Loucy (cell line): ENCODE measurements at regions not wholly inside any gene's neighbourhood (a gene's known extent, or its start where the extent isn't known, plus 50 kb on each side); places are given as distances from the start of the nearest gene placed in this dataset.
"Not testable (repeated sequence)": the region's sequence is repeated elsewhere in the genome, so short reads cannot be mapped to it uniquely, and the experiment has no call there.

Experiments
- H2AFZ ChIP-seq: fragments of 200-600 bp; sonication (generic); 2 replicates; pipeline ENCODE4 v1.6.0; 2016; ENCODE audit warnings: antibody characterized with exemption, mild to moderate bottlenecking, low read length, moderate library complexity
- H3F3A ChIP-seq: fragments of 200-600 bp; 2 replicates; pipeline ENCODE4 v1.6.0; 2016; ENCODE audit warnings: antibody characterized with exemption, low read depth, mild to moderate bottlenecking
- H3K27me3 ChIP-seq: fragments of 200-600 bp; sonication (generic); 2 replicates; pipeline ENCODE4 v1.6.1; 2014; ENCODE audit warnings: low read length, mild to moderate bottlenecking; ENCODE audit not compliant: insufficient read depth, poor library complexity, severe bottlenecking
- H3K36me3 ChIP-seq: fragments of 200-600 bp; sonication (generic); 2 replicates; pipeline ENCODE4 v1.6.1; 2016; ENCODE audit warnings: low read length; ENCODE audit not compliant: insufficient read depth
- H3K4me1 ChIP-seq: fragments of 200-600 bp; sonication (generic); 2 replicates; pipeline ENCODE4 v1.5.1; 2014; ENCODE audit warnings: low read length, mild to moderate bottlenecking; ENCODE audit not compliant: insufficient read depth, poor library complexity, severe bottlenecking
- H3K4me2 ChIP-seq: fragments of 200-600 bp; sonication (generic); 2 replicates; pipeline ENCODE4 v1.6.0; 2014; ENCODE audit warnings: antibody characterized with exemption, low read length, low read depth, mild to moderate bottlenecking; ENCODE audit not compliant: poor library complexity, severe bottlenecking
- H3K4me3 ChIP-seq: fragments of 200-600 bp; sonication (generic); 2 replicates; pipeline ENCODE4 v1.5.1; 2014; ENCODE audit warnings: low read length, mild to moderate bottlenecking, mixed read lengths; ENCODE audit not compliant: poor library complexity, severe bottlenecking
- H3K79me2 ChIP-seq: fragments of 200-600 bp; sonication (generic); 2 replicates; pipeline ENCODE4 v1.6.1; 2014; ENCODE audit warnings: low read length; ENCODE audit not compliant: insufficient read depth
- H3K9ac ChIP-seq: fragments of 200-600 bp; sonication (generic); 2 replicates; pipeline ENCODE4 v1.6.0; 2014; ENCODE audit warnings: mild to moderate bottlenecking, low read depth, low read length, moderate library complexity; ENCODE audit not compliant: poor library complexity, severe bottlenecking
- H3K9me2 ChIP-seq: fragments of 200-600 bp; sonication (generic); replicated peaks from 2 replicates; pipeline ENCODE4 v1.6.1; 2016; ENCODE audit warnings: low read depth, low read length, mixed read lengths
- H3K9me3 ChIP-seq: fragments of 200-600 bp; sonication (generic); 2 replicates; pipeline ENCODE4 v1.6.1; 2014; ENCODE audit warnings: mild to moderate bottlenecking, antibody characterized with exemption, low read length, low read depth; ENCODE audit not compliant: insufficient read depth
- H4K20me1 ChIP-seq: fragments of 200-600 bp; sonication (generic); 2 replicates; pipeline ENCODE4 v1.6.0; 2014; ENCODE audit warnings: antibody characterized with exemption, low read length, mild to moderate bottlenecking; ENCODE audit not compliant: insufficient read depth, poor library complexity, severe bottlenecking
- EZH2phosphoT487 ChIP-seq: fragments of 200-600 bp; IDR thresholded peaks from 2 replicates; pipeline ENCODE4 v1.6.1; 2018; ENCODE audit warnings: antibody characterized with exemption, mild to moderate bottlenecking, moderate library complexity, borderline replicate concordance
- TF ChIP-seq, protein P1 (sequence below): fragments of 200-600 bp; sonication (generic); conservative IDR thresholded peaks from 2 replicates; pipeline ENCODE4 v1.5.1; 2014; ENCODE audit warnings: mild to moderate bottlenecking, antibody characterized with exemption, low read length

DNA sequence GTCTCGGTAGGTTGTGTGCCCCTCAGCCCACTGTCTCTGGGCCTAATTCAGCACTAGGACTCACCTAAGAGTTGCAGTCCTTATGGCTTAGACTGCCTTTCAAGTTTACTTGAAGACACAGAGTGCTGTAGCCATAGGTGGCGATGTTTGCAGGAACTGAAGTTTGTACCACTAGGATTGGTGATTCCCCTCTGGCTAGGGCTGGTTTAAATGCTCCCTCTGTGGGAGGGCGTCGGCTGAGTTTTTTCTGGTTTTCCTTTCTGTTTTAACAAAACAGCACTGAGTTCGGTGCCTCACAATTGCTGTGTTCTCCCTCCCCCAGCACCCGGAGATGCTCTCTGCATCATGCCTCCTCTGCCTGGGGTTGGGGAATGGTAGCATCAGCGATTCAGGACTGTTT, 480.9 kb downstream of the PCDH11X start:
- TF ChIP-seq EZH2phosphoT487 = no peak
- Histone ChIP-seq H3K79me2 (no peaks in the 10 kb centered on the region), H2AFZ (no peak overlapping the region), H3K36me3 (no peaks in the 10 kb centered on the region), H3F3A (no peaks in the 10 kb centered on the region), H3K9me3 (no peaks in the 10 kb centered on the region), H3K4me3 (no peak overlapping the region), H3K9me2 (no peaks in the 10 kb centered on the region), H3K27me3 (no peaks in the 10 kb centered on the region), H4K20me1 (no peaks in the 10 kb centered on the region), H3K9ac (no peak overlapping the region), H3K4me1 (no peaks in the 10 kb centered on the region), H3K4me2 (no peak overlapping the region)

DNA sequence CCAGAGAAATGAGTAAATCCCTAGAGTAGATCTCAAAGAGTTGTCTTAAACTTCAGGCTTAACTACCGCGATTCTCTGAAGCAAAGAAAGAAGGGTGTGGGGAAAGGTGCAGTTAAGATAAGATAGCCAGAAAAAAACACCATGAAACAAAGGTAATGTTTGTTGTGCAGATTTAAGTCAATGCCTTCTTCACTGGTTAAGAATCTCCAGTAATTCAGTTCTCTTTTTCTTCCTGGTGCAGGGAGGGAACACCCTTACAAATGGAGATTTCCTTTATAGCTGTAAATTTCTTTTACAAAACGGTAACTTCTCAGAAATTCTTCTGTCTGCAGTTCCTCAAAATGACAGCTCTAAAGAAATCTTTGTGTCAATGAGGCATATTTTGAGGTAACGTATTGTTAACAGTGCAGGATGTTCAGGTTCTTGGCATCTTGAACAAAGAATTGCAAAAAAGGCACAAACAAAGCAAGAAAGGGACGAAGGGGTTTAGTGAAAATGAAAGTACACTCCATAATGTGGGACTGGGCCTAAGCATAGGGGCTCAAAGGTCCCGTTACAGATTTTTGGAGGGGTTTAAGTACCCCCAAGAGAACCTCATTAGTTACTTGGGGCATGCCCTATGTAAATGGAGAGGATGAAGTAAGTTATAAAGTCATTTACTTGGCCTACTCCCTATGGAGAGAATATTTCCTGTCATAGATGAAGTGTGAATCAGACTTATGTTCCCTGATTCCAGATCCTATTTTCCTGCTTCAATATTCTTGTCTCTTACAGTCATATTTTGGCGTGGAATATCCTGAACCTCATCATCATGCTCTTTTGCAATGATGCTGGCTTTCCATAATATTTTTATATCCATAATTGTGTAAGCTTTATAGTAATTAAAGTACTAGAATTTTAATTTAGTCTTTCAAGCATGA, 492.0 kb downstream of the PCDH11X start:
- no peak overlapping the region for H3K4me2 ChIP-seq
- H2AFZ ChIP-seq = no peak overlapping the region; the same call in 1 of the 2 replicates
- H3K4me3 ChIP-seq = no peak overlapping the region
- H3K27me3 ChIP-seq = no peaks in the 10 kb centered on the region
- H3F3A ChIP-seq = no peaks in the 10 kb centered on the region
- H3K4me1 ChIP-seq = no peaks in the 10 kb centered on the region
- no peak overlapping the region for H3K9ac ChIP-seq
- no peaks in the 10 kb centered on the region for H3K36me3 ChIP-seq
- H3K9me2 ChIP-seq = no peaks in the 10 kb centered on the region
- H3K79me2 ChIP-seq = no peaks in the 10 kb centered on the region
- H4K20me1 ChIP-seq = no peaks in the 10 kb centered on the region
- no peak for TF ChIP-seq EZH2phosphoT487
- TF ChIP-seq, protein P1, sequence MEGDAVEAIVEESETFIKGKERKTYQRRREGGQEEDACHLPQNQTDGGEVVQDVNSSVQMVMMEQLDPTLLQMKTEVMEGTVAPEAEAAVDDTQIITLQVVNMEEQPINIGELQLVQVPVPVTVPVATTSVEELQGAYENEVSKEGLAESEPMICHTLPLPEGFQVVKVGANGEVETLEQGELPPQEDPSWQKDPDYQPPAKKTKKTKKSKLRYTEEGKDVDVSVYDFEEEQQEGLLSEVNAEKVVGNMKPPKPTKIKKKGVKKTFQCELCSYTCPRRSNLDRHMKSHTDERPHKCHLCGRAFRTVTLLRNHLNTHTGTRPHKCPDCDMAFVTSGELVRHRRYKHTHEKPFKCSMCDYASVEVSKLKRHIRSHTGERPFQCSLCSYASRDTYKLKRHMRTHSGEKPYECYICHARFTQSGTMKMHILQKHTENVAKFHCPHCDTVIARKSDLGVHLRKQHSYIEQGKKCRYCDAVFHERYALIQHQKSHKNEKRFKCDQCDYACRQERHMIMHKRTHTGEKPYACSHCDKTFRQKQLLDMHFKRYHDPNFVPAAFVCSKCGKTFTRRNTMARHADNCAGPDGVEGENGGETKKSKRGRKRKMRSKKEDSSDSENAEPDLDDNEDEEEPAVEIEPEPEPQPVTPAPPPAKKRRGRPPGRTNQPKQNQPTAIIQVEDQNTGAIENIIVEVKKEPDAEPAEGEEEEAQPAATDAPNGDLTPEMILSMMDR = no peak
- H3K9me3 ChIP-seq = no peaks in the 10 kb centered on the region

DNA sequence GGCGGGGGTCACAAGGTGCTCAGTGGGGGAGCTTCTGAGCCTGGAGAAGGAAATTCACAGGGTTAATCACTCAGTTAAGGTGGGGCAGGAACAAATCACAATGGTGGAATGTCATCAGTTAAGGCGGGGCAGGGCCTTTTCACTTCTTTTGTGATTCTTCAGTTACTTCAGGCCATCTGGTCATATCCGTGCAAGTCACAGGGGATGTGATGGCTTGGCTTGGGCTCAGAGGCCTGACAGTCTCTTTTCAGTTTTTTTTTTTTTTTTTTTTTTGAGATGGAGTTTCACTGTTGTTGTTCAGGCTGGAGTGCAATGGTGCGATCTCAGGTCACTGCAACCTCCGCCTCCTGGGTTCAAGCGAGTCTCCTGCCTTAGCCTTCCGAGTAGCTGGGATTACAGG, 499.4 kb downstream of the PCDH11X start:
- H3K9me2 ChIP-seq, H3K79me2 ChIP-seq: not testable (repeated sequence)

DNA sequence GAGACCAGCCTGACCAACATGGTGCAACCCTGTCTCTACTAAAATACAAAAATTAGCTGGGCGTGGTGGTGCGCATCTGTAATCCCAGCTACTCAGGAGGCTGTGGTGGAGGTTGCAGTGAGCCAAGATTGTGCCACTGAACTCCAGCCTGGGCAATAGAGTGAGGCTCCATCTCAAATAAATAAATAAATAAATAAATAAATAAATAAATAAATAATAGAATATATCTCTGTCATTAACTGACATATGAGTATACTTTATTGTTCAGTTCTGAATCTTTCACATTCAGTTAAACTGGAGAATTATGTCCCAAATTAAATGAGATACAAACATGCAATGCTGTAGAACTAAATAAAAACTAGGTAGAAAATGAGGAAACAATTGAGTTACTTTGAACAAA, 501.2 kb downstream of the PCDH11X start:
- H3K79me2 ChIP-seq, H3K4me3 ChIP-seq, H3K36me3 ChIP-seq, H2AFZ ChIP-seq, H3K9ac ChIP-seq, H4K20me1 ChIP-seq, H3K9me3 ChIP-seq, H3K4me2 ChIP-seq, H3F3A ChIP-seq, H3K9me2 ChIP-seq, H3K4me1 ChIP-seq, H3K27me3 ChIP-seq: not testable (repeated sequence)

More for the DNA sequence above, 499.4 kb downstream of the PCDH11X start:
- not testable (repeated sequence) for H2AFZ ChIP-seq, H3K4me1 ChIP-seq, H3K4me2 ChIP-seq, H3K9me3 ChIP-seq, H3K27me3 ChIP-seq, H3K9ac ChIP-seq, H4K20me1 ChIP-seq, H3F3A ChIP-seq, H3K36me3 ChIP-seq, H3K4me3 ChIP-seq
